PC-9 (cell line): ENCODE measurements at regions not wholly inside any gene's neighbourhood (a gene's known extent, or its start where the extent isn't known, plus 50 kb on each side); places are given as distances from the start of the nearest gene placed in this dataset.

Source experiments
- EZH2 ChIP-seq: fragments of 200-600 bp; sonication (generic); IDR thresholded peaks from 2 replicates; pipeline ENCODE4 v1.8.0; 2017; ENCODE audit warnings: antibody characterized with exemption, low read depth
- TF ChIP-seq, protein P1 (sequence below): fragments of 200-600 bp; sonication (generic); conservative IDR thresholded peaks from 2 replicates; pipeline ENCODE4 v1.6.1; 2017; ENCODE audit warnings: mixed run types, antibody characterized with exemption, mild to moderate bottlenecking, moderate library complexity

DNA sequence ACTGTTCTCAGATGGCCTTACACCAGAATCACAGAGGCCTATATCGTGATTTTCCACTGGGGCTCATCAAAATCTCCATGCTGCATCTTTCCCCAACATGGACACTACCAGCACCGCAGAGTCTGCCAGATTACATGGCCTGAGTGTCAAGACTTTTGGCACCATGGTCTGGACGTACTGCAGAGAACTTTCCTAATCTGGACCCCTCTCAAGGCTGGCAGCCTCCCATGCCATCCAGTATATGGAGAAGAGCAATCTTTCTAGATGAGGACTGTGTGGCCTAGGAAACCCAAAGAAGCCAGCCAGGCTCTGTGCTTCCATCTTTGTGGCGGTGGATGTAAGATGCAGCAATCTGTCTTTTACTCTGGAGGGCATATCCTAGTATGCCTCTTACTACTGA lies 139.2 kb downstream of the ADAMTS15 start:
- TF ChIP-seq, protein P1, sequence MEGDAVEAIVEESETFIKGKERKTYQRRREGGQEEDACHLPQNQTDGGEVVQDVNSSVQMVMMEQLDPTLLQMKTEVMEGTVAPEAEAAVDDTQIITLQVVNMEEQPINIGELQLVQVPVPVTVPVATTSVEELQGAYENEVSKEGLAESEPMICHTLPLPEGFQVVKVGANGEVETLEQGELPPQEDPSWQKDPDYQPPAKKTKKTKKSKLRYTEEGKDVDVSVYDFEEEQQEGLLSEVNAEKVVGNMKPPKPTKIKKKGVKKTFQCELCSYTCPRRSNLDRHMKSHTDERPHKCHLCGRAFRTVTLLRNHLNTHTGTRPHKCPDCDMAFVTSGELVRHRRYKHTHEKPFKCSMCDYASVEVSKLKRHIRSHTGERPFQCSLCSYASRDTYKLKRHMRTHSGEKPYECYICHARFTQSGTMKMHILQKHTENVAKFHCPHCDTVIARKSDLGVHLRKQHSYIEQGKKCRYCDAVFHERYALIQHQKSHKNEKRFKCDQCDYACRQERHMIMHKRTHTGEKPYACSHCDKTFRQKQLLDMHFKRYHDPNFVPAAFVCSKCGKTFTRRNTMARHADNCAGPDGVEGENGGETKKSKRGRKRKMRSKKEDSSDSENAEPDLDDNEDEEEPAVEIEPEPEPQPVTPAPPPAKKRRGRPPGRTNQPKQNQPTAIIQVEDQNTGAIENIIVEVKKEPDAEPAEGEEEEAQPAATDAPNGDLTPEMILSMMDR = no peak
- TF ChIP-seq EZH2 = no peak
